Immature natural killer cell (primary cell): ENCODE measurements at regions not wholly inside any gene's neighbourhood (a gene's known extent, or its start where the extent isn't known, plus 50 kb on each side); places are given as distances from the start of the nearest gene placed in this dataset.

Experiments
- DNase-seq, 3 donors: peaks; one replicate each; pipeline ENCODE4 v3.0.0; 2022; ENCODE audit warnings: mixed read lengths in 1 of 3
- H3K27ac Mint-ChIP-seq, 6 donors: one replicate each; pipeline ENCODE4 v1.8.0; 2020; ENCODE audit warnings: mixed read lengths in 6 of 6, mild to moderate bottlenecking in 5 of 6, inconsistent platforms in 4 of 6, moderate library complexity in 3 of 6
- H3K27me3 Mint-ChIP-seq, 3 donors: one replicate each; pipeline ENCODE4 v1.8.0; 2020 to 2021; ENCODE audit warnings: low read depth in 3 of 3, mild to moderate bottlenecking in 3 of 3, mixed read lengths in 3 of 3, moderate library complexity in 3 of 3, inconsistent platforms in 1 of 3
- H3K36me3 Mint-ChIP-seq, 3 donors: one replicate each; pipeline ENCODE4 v1.8.0; 2020; ENCODE audit warnings: mixed read lengths in 3 of 3, inconsistent platforms in 2 of 3, mild to moderate bottlenecking in 2 of 3
- H3K4me1 Mint-ChIP-seq, 2 donors: one replicate each; pipeline ENCODE4 v1.8.0; 2020; ENCODE audit warnings: inconsistent platforms in 2 of 2, mild to moderate bottlenecking in 2 of 2, mixed read lengths in 2 of 2, moderate library complexity in 1 of 2
- H3K4me3 Mint-ChIP-seq, 5 donors: one replicate each; pipeline ENCODE4 v1.8.0; 2020; ENCODE audit warnings: mild to moderate bottlenecking in 5 of 5, mixed read lengths in 5 of 5, inconsistent platforms in 3 of 5, moderate library complexity in 3 of 5
- H3K9me3 Mint-ChIP-seq, 6 donors: one replicate each; pipeline ENCODE4 v1.8.0; 2020; ENCODE audit warnings: mild to moderate bottlenecking in 6 of 6, mixed read lengths in 6 of 6, inconsistent platforms in 4 of 6, moderate library complexity in 3 of 6

DNA sequence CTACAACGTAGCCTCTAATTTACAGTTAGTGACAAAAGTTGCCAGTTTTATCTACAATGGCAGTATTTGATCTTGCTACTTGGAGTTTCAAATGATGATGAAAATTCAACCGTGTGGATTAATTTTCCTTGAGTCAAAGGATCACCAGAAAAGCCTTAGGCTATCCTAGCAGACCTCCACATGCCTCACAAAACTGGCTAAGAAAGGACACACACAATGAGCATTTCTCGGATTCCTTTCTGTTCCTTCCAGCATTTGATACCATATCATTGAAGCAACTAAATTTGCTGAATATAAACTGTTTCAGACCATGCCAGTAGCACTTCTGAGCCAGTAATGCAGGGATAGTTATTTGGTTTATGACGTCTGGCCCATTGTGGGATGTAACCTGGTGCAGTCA is 587.4 kb upstream of the MDFIC2 start:
- DNase-seq = no peak
- H3K9me3 Mint-ChIP-seq = peaks cover 0 to 2% (median 0%) of the 10 kb centered on the region in 6 donors
- H3K27me3 Mint-ChIP-seq = peaks cover 0 to 13% (median 2%) of the 10 kb centered on the region in 3 donors
- H3K27ac Mint-ChIP-seq = no peak overlapping the region
- H3K4me1 Mint-ChIP-seq = no peaks in the 10 kb centered on the region
- peaks cover 0 to 3% (median 0%) of the 10 kb centered on the region in 3 donors for H3K36me3 Mint-ChIP-seq
- no peak overlapping the region for H3K4me3 Mint-ChIP-seq

DNA sequence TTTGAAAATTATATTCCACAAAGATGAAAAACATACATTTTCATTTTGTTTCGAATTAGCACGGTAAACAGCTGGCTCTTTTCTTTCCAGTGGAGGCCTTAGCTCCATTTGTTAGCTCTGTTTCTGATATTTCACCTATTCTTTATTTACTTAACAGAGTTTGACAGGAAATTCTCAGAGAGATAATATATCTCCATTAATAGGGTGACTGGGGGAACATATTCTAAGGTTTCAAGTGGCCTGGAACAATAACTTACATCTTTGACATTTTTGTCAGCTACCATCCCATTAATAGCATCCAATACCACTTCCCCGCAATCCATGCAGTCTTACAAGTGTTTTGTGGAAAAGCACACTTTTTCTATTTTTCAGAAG is 577.6 kb upstream of the MDFIC2 start:
- Mint-ChIP-seq H3K9me3 (peaks cover 0 to 3% (median 0%) of the 10 kb centered on the region in 6 donors), H3K36me3 (no peaks in the 10 kb centered on the region), H3K4me3 (no peak overlapping the region), H3K27ac (no peak overlapping the region), H3K4me1 (no peaks in the 10 kb centered on the region), H3K27me3 (peaks cover 0 to 9% (median 1%) of the 10 kb centered on the region in 3 donors)
- no peak for DNase-seq

- H3K27me3 Mint-ChIP-seq = peaks cover 0 to 9% (median 1%) of the 10 kb centered on the region in 3 donors
- no peak overlapping the region for H3K4me3 Mint-ChIP-seq
- H3K36me3 Mint-ChIP-seq = no peaks in the 10 kb centered on the region
- no peak for DNase-seq
- H3K9me3 Mint-ChIP-seq = peaks cover 0 to 3% (median 0%) of the 10 kb centered on the region in 6 donors
- no peaks in the 10 kb centered on the region for H3K4me1 Mint-ChIP-seq
- no peak overlapping the region for H3K27ac Mint-ChIP-seq
Measured at GRCh38 chr3:70889162-70890019, 577.0 kb upstream of the MDFIC2 start.

GRCh38 chr3:70885636-70886035 is 573.2 kb upstream of the MDFIC2 start:
- H3K27me3 Mint-ChIP-seq = peaks cover 0 to 4% (median 0%) of the 10 kb centered on the region in 3 donors
- H3K4me3 Mint-ChIP-seq = no peak overlapping the region
- peaks cover 0 to 1% (median 0%) of the 10 kb centered on the region in 6 donors for H3K9me3 Mint-ChIP-seq
- no peaks in the 10 kb centered on the region for H3K4me1 Mint-ChIP-seq
- no peaks in the 10 kb centered on the region for H3K36me3 Mint-ChIP-seq
- H3K27ac Mint-ChIP-seq = no peak overlapping the region
- no peak for DNase-seq

GRCh38 chr3:70882104-70882503 is 569.7 kb upstream of the MDFIC2 start:
- no peak overlapping the region for H3K27ac Mint-ChIP-seq
- no peaks in the 10 kb centered on the region for H3K36me3 Mint-ChIP-seq
- H3K9me3 Mint-ChIP-seq = peaks cover 0 to 2% (median 0%) of the 10 kb centered on the region in 6 donors
- peaks cover 0 to 6% (median 0%) of the 10 kb centered on the region in 3 donors for H3K27me3 Mint-ChIP-seq
- DNase-seq = no peak
- no peaks in the 10 kb centered on the region for H3K4me1 Mint-ChIP-seq
- H3K4me3 Mint-ChIP-seq = no peak overlapping the region

- no peaks in the 10 kb centered on the region for H3K36me3 Mint-ChIP-seq
- H3K9me3 Mint-ChIP-seq = peaks cover 0 to 2% (median 0%) of the 10 kb centered on the region in 6 donors
- H3K4me1 Mint-ChIP-seq = no peaks in the 10 kb centered on the region
- peaks cover 0 to 7% (median 0%) of the 10 kb centered on the region in 3 donors for H3K27me3 Mint-ChIP-seq
- H3K27ac Mint-ChIP-seq = no peak overlapping the region
- H3K4me3 Mint-ChIP-seq = no peak overlapping the region
- DNase-seq = no peak
Measured at GRCh38 chr3:70880421-70880820, 568.0 kb upstream of the MDFIC2 start.

- Mint-ChIP-seq H3K4me3 (no peak overlapping the region), H3K4me1 (no peaks in the 10 kb centered on the region), H3K36me3 (no peaks in the 10 kb centered on the region), H3K9me3 (peaks cover 0 to 6% (median under 1%) of the 10 kb centered on the region in 6 donors), H3K27me3 (peaks cover 0 to 7% (median 3%) of the 10 kb centered on the region in 3 donors), H3K27ac (no peak overlapping the region)
- DNase-seq = no peak
Measured at GRCh38 chr3:70876154-70876553, 563.7 kb upstream of the MDFIC2 start.

GRCh38 chr3:70874196-70874595 is 561.8 kb upstream of the MDFIC2 start:
- Mint-ChIP-seq H3K4me1 (no peaks in the 10 kb centered on the region), H3K27me3 (peaks cover 3 to 6% (median 6%) of the 10 kb centered on the region in 3 donors), H3K4me3 (no peak overlapping the region), H3K9me3 (peaks cover 0 to 6% (median under 1%) of the 10 kb centered on the region in 6 donors), H3K27ac (no peak overlapping the region), H3K36me3 (no peaks in the 10 kb centered on the region)
- DNase-seq = no peak

- no peak for DNase-seq
- H3K36me3 Mint-ChIP-seq = no peaks in the 10 kb centered on the region
- peaks cover 0 to 6% (median 0%) of the 10 kb centered on the region in 6 donors for H3K9me3 Mint-ChIP-seq
- H3K27me3 Mint-ChIP-seq = peaks cover 3 to 6% (median 6%) of the 10 kb centered on the region in 3 donors
- no peak overlapping the region for H3K4me3 Mint-ChIP-seq
- H3K27ac Mint-ChIP-seq = no peak overlapping the region
- no peaks in the 10 kb centered on the region for H3K4me1 Mint-ChIP-seq
Measured at GRCh38 chr3:70873686-70874085, 561.2 kb upstream of the MDFIC2 start.

DNA sequence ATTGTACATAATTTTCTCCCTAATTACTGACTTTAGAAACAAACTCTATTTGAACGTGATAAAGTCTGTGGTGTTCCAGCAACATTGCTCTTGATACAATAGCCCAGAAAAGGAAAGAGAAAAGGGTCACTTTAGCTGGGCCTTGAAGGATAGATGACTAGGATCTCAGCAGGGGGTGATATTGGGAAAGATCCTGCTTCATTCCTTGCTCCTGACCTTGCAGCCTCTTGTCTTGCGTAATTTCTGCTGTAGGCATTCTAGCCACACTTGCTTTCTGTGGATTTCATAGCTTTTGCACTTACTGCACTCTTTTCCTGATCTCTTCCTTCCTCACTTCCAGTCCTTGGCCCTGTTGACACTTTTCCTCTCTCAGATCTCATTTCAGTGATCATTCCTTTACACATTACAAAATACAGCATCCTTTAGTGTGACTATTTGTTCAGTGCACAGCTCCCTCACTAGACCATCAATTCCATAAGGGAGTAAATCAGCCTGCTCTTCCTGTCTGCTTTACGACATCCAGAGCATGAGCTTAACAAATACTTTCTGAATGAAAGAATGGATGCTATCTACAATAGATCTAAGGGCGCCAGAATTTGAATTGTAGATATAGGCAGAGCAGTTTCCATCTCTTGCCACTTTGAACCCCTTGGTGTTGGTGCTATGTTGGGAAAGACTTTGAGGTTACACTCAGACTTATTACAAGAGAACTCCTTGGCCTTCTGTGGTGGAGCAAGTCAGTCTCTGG is 559.6 kb upstream of the MDFIC2 start:
- H3K27me3 Mint-ChIP-seq = peaks cover 3 to 6% (median 6%) of the 10 kb centered on the region in 3 donors
- no peak overlapping the region for H3K4me3 Mint-ChIP-seq
- no peaks in the 10 kb centered on the region for H3K4me1 Mint-ChIP-seq
- H3K27ac Mint-ChIP-seq = no peak overlapping the region
- DNase-seq = no peak
- H3K9me3 Mint-ChIP-seq = peaks cover 0 to 6% (median 0%) of the 10 kb centered on the region in 6 donors
- no peaks in the 10 kb centered on the region for H3K36me3 Mint-ChIP-seq

GRCh38 chr3:70870576-70870975 is 558.1 kb upstream of the MDFIC2 start:
- Mint-ChIP-seq H3K4me1 (no peaks in the 10 kb centered on the region), H3K36me3 (no peaks in the 10 kb centered on the region), H3K9me3 (peaks cover 0 to 6% (median 0%) of the 10 kb centered on the region in 6 donors), H3K4me3 (no peak overlapping the region), H3K27me3 (peaks cover 3 to 6% (median 6%) of the 10 kb centered on the region in 3 donors), H3K27ac (no peak overlapping the region)
- DNase-seq = no peak

- H3K27ac Mint-ChIP-seq = no peak overlapping the region
Measured at GRCh38 chr3:70868561-70868960, 556.1 kb upstream of the MDFIC2 start.

DNA sequence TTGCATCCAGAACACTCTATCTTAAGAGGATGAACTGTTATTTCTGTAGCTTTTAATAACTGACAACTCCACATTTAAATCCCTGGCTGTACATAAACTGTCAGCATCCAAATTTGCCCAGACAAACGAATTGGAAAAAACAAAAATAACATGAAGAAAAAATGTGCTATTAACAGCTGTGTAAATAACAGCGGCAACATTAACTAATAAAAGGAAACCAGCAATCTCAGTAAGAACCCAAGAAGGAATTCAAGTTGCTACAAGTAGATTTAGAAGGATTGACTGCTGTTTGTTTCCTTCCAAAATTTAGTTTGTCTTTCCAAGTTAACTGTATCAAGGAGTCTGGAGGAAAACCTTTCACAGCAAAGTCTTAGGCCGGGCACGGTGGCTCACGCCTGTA is 550.6 kb upstream of the MDFIC2 start:
- no peak for DNase-seq
- Mint-ChIP-seq H3K4me3 (no peak overlapping the region), H3K27ac (no peak overlapping the region), H3K27me3 (peaks cover 0 to 6% (median 3%) of the 10 kb centered on the region in 3 donors), H3K4me1 (no peaks in the 10 kb centered on the region), H3K9me3 (peaks cover 0 to 5% (median 0%) of the 10 kb centered on the region in 6 donors), H3K36me3 (no peaks in the 10 kb centered on the region)

More at GRCh38 chr3:70868561-70868960, 556.1 kb upstream of the MDFIC2 start:
- no peaks in the 10 kb centered on the region for H3K4me1 Mint-ChIP-seq
- H3K9me3 Mint-ChIP-seq = peaks cover 0 to 12% (median 0%) of the 10 kb centered on the region in 6 donors
- no peak overlapping the region for H3K4me3 Mint-ChIP-seq
- no peaks in the 10 kb centered on the region for H3K36me3 Mint-ChIP-seq
- H3K27me3 Mint-ChIP-seq = peaks cover 3 to 7% (median 7%) of the 10 kb centered on the region in 3 donors
- DNase-seq = no peak

DNA sequence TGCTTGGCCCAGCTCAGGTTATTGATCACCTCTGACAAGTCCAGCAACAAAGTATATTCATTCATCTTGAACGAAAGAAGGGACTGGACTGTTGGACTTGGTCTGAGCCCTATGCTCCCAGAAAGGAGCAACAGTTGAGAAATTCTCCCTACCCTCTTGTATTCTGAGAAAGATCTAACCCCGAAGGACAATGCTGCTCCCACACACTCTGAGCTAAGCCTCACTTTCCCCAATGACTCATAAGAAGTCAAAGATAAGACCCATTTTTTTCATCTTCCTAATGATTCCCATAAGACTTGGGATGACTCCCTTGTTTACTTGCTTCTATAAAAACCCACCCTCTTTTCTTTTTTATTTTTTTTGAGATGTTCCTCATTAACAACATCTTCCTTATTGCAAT is 549.4 kb upstream of the MDFIC2 start:
- Mint-ChIP-seq H3K36me3 (no peaks in the 10 kb centered on the region), H3K27ac (no peak overlapping the region)

More for the DNA sequence above, 549.4 kb upstream of the MDFIC2 start:
- peaks cover 0 to 6% (median 3%) of the 10 kb centered on the region in 3 donors for H3K27me3 Mint-ChIP-seq
- no peaks in the 10 kb centered on the region for H3K4me1 Mint-ChIP-seq
- H3K4me3 Mint-ChIP-seq = no peak overlapping the region
- no peak for DNase-seq
- H3K9me3 Mint-ChIP-seq = peaks cover 0 to 5% (median 0%) of the 10 kb centered on the region in 6 donors
